ENCODE measurements at regions not wholly inside any gene's neighbourhood (a gene's known extent, or its start where the extent isn't known, plus 50 kb on each side); places are given as distances from the start of the nearest gene placed in this dataset.

DNA sequence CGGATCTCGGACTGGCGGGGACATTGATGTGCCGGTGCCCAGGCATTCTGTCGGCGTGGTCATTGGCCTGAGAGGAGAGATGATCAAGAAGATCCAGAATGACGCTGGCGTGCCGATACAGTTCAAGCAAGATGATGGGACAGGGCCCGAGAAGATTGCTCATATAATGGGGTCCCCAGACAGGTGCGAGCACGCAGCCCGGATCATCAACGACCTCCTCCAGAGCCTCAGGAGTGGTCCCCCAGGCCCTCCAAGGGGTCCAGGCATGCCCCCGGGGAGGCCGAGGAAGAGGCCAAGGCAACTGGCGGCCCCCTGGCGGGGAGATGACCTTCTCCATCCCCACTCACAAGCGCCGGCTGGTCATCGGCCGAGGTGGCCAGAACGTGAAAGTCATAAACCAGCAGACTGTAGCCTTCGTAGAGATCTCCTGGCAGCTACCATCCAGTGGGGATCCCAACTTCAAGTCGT lies 106.5 kb upstream of the MTAP start:
- TF ChIP-seq, protein P1, sequence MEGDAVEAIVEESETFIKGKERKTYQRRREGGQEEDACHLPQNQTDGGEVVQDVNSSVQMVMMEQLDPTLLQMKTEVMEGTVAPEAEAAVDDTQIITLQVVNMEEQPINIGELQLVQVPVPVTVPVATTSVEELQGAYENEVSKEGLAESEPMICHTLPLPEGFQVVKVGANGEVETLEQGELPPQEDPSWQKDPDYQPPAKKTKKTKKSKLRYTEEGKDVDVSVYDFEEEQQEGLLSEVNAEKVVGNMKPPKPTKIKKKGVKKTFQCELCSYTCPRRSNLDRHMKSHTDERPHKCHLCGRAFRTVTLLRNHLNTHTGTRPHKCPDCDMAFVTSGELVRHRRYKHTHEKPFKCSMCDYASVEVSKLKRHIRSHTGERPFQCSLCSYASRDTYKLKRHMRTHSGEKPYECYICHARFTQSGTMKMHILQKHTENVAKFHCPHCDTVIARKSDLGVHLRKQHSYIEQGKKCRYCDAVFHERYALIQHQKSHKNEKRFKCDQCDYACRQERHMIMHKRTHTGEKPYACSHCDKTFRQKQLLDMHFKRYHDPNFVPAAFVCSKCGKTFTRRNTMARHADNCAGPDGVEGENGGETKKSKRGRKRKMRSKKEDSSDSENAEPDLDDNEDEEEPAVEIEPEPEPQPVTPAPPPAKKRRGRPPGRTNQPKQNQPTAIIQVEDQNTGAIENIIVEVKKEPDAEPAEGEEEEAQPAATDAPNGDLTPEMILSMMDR (IDR thresholded peaks at IDR 0.05): no peak
- no peak for TF ChIP-seq POLR2A (IDR thresholded peaks at IDR 0.05)

Measured in uterus (tissue), 2 donors.